H1 (cell line): ENCODE measurements at regions not wholly inside any gene's neighbourhood (a gene's known extent, or its start where the extent isn't known, plus 50 kb on each side); places are given as distances from the start of the nearest gene placed in this dataset.

Source experiments
- CTCF ChIA-PET: fragments of 300-600 bp; sonication (Branson Sonifier 250); formaldehyde crosslinking; loops from one replicate; lab custom pipeline; 2021; ENCODE audit not compliant: partially characterized antibody; lab: Charles Lee
- POLR2A ChIA-PET: fragments of 300-600 bp; sonication (Branson Sonifier 250); formaldehyde crosslinking; loops from one replicate; lab custom pipeline; 2021; ENCODE audit warnings: inconsistent platforms; ENCODE audit not compliant: partially characterized antibody; lab: Charles Lee
- DNase-seq, 2 experiments: peaks; one replicate each; pipeline versions ENCODE4 v3.0.0 to v3.0.0-alpha.2; 2010 to 2022; ENCODE audit warnings: low spot score in 2 of 2, low read depth in 1 of 2, mixed read lengths in 1 of 2
- FAIRE-seq: peaks from 2 replicates; lab custom pipeline; 2011; peaks lifted over from hg19 to GRCh38; lab: Jason Lieb, UNC
- H2AFZ ChIP-seq: 2 replicates; pipeline ENCODE4 v1.8.1; 2012; ENCODE audit warnings: low read length, inconsistent platforms
- H2AK5ac ChIP-seq: 2 replicates; pipeline ENCODE4 v1.6.1; 2013; ENCODE audit warnings: low read depth, low read length
- H2BK120ac ChIP-seq: replicated peaks from 2 replicates; pipeline ENCODE3; 2013; ENCODE audit warnings: low read depth, low read length, inconsistent platforms
- H2BK12ac ChIP-seq: 2 replicates; pipeline ENCODE4 v1.6.1; 2013; ENCODE audit warnings: low read depth, low read length
- H2BK15ac ChIP-seq: 2 replicates; pipeline ENCODE4 v1.6.1; 2013; ENCODE audit warnings: low read length
- H2BK20ac ChIP-seq: 2 replicates; pipeline ENCODE4 v1.6.1; 2013; ENCODE audit warnings: low read length
- H2BK5ac ChIP-seq: 2 replicates; pipeline ENCODE4 v1.6.1; 2013; ENCODE audit warnings: low read depth, low read length
- H3K14ac ChIP-seq: 2 replicates; pipeline ENCODE4 v1.6.1; 2013; ENCODE audit warnings: inconsistent platforms; ENCODE audit not compliant: insufficient read length
- H3K18ac ChIP-seq: 2 replicates; pipeline ENCODE4 v1.6.1; 2013; ENCODE audit warnings: low read length; ENCODE audit errors: extremely low read depth
- H3K23ac ChIP-seq: 2 replicates; pipeline ENCODE4 v1.6.1; 2013; ENCODE audit warnings: inconsistent platforms; ENCODE audit not compliant: insufficient read length
- H3K23me2 ChIP-seq: 2 replicates; pipeline ENCODE4 v1.6.1; 2013; ENCODE audit warnings: low read depth, low read length
- H3K27ac ChIP-seq: 2 replicates; pipeline ENCODE4 v1.6.1; 2011; ENCODE audit warnings: low read depth, low read length, inconsistent platforms
- H3K27me3 ChIP-seq, 4 experiments: replicated peaks in 1 of 4; 1 replicate in 1 of 4; 2 replicates in 3 of 4; pipeline versions ENCODE4 v1.6.1 to v1.8.1; 2011 to 2013; ENCODE audit warnings: low read length in 3 of 4, mild to moderate bottlenecking in 3 of 4, inconsistent platforms in 2 of 4, mixed read lengths in 2 of 4, moderate library complexity in 1 of 4; ENCODE audit not compliant: control insufficient read depth in 3 of 4, insufficient read depth in 3 of 4; ENCODE audit errors: extremely low read depth in 1 of 4
- H3K36me3 ChIP-seq, 4 experiments: 2 replicates each; pipeline versions ENCODE4 v1.6.1 to v1.8.1; 2011 to 2013; ENCODE audit warnings: mild to moderate bottlenecking in 4 of 4, low read length in 3 of 4, moderate library complexity in 2 of 4, control low read depth in 1 of 4, inconsistent platforms in 1 of 4; ENCODE audit not compliant: insufficient read depth in 4 of 4, control insufficient read depth in 2 of 4
- H3K4ac ChIP-seq: replicated peaks from 2 replicates; pipeline ENCODE3; 2013; ENCODE audit warnings: low read length, low read depth, mixed read lengths, inconsistent platforms; ENCODE audit not compliant: insufficient read length
- H3K4me1 ChIP-seq, 4 experiments: replicated peaks in 1 of 4; 1 replicate in 1 of 4; 2 replicates in 3 of 4; pipeline versions ENCODE4 v1.6.1 to v1.8.1; 2011 to 2013; ENCODE audit warnings: low read length in 3 of 4, inconsistent platforms in 2 of 4, mixed read lengths in 1 of 4; ENCODE audit not compliant: insufficient read depth in 4 of 4, control insufficient read depth in 3 of 4
- H3K4me2 ChIP-seq, 2 experiments: 2 replicates each; pipeline versions ENCODE4 v1.6.1 to v1.8.1; 2011 to 2013; ENCODE audit warnings: low read depth in 2 of 2, low read length in 2 of 2, control low read depth in 1 of 2, inconsistent platforms in 1 of 2, mild to moderate bottlenecking in 1 of 2; ENCODE audit not compliant: insufficient read depth in 1 of 2
- H3K4me3 ChIP-seq, 4 experiments: fragments of 200-600, 300-600 bp in 1 of 4; sonication (generic), shearing (Covaris generic), sonication (Bioruptor Twin) in 1 of 4; 2 replicates each; pipeline versions ENCODE4 v1.5.1 to v1.8.1; 2011 to 2016; ENCODE audit warnings: low read length in 4 of 4, low read depth in 3 of 4, control low read depth in 2 of 4, inconsistent platforms in 2 of 4, mild to moderate bottlenecking in 2 of 4, mixed read lengths in 1 of 4, moderate library complexity in 1 of 4; ENCODE audit not compliant: insufficient read depth in 2 of 4; ENCODE audit errors: extremely low read depth in 1 of 4
- H3K56ac ChIP-seq: replicated peaks from 2 replicates; pipeline ENCODE3; 2013; ENCODE audit warnings: low read depth, mild to moderate bottlenecking, mixed read lengths, low read length, inconsistent platforms; ENCODE audit not compliant: insufficient read length
- H3K79me1 ChIP-seq: 2 replicates; pipeline ENCODE4 v1.6.1; 2013; ENCODE audit warnings: low read depth, low read length, control low read depth
- H3K79me2 ChIP-seq, 2 experiments: 2 replicates each; pipeline versions ENCODE4 v1.6.1 to v1.8.1; 2012 to 2013; ENCODE audit warnings: low read length in 2 of 2, mild to moderate bottlenecking in 2 of 2, inconsistent platforms in 1 of 2; ENCODE audit not compliant: insufficient read depth in 2 of 2, control insufficient read depth in 1 of 2
- H3K9ac ChIP-seq, 4 experiments: replicated peaks in 1 of 4; 1 replicate in 1 of 4; 2 replicates in 3 of 4; pipeline versions ENCODE4 v1.6.1 to v1.8.1; 2011 to 2013; ENCODE audit warnings: low read depth in 3 of 4, low read length in 3 of 4, control low read depth in 2 of 4, mild to moderate bottlenecking in 2 of 4, moderate library complexity in 2 of 4, inconsistent platforms in 1 of 4; ENCODE audit errors: extremely low read depth in 1 of 4
- H3K9me3 ChIP-seq, 2 experiments: 2 replicates each; pipeline versions ENCODE4 v1.6.1 to v1.8.1; 2012 to 2013; ENCODE audit warnings: mild to moderate bottlenecking in 2 of 2, moderate library complexity in 2 of 2, control low read depth in 1 of 2, inconsistent platforms in 1 of 2, low read depth in 1 of 2, low read length in 1 of 2, mixed read lengths in 1 of 2; ENCODE audit not compliant: insufficient read depth in 2 of 2
- H4K20me1 ChIP-seq, 2 experiments: replicated peaks in 1 of 2; 2 replicates each; pipeline versions ENCODE3 to v1.8.1; 2011 to 2013; ENCODE audit warnings: inconsistent platforms in 2 of 2, low read length in 2 of 2, mild to moderate bottlenecking in 1 of 2; ENCODE audit not compliant: insufficient read depth in 2 of 2, control insufficient read depth in 1 of 2
- H4K5ac ChIP-seq: 2 replicates; pipeline ENCODE4 v1.6.1; 2013; ENCODE audit warnings: low read length, low read depth, mixed read lengths, inconsistent platforms; ENCODE audit not compliant: insufficient read length
- H4K8ac ChIP-seq: 2 replicates; pipeline ENCODE4 v1.8.0; 2013; ENCODE audit warnings: mild to moderate bottlenecking, moderate library complexity, low read length, inconsistent platforms; ENCODE audit not compliant: insufficient read depth; ENCODE audit errors: extremely low read depth
- H4K91ac ChIP-seq: replicated peaks from 2 replicates; pipeline ENCODE3; 2013; ENCODE audit warnings: low read length, mixed read lengths, inconsistent platforms; ENCODE audit not compliant: insufficient read length
- EGR1 ChIP-seq: IDR thresholded peaks from 2 replicates; pipeline ENCODE4 v1.6.1; 2011; ENCODE audit warnings: low read depth, low read length, borderline replicate concordance
- HDAC2 ChIP-seq, 2 experiments: fragments of 300-600 bp in 1 of 2; sonication (generic) in 1 of 2; IDR thresholded peaks; 2 replicates each; pipeline ENCODE4 v1.6.1; 2011 to 2012; ENCODE audit warnings: low read depth in 2 of 2, low read length in 2 of 2, mild to moderate bottlenecking in 2 of 2, moderate library complexity in 2 of 2, borderline replicate concordance in 1 of 2, inconsistent platforms in 1 of 2
- MAFK ChIP-seq: IDR thresholded peaks from 2 replicates; pipeline ENCODE4 v1.6.1; 2012; ENCODE audit warnings: low read depth, mild to moderate bottlenecking, improper control_type of control experiment, low read length
- NANOG ChIP-seq: IDR thresholded peaks from 2 replicates; pipeline ENCODE4 v1.6.1; 2011; ENCODE audit warnings: low read length, low read depth, mild to moderate bottlenecking, inconsistent platforms; ENCODE audit not compliant: insufficient read depth, poor library complexity, severe bottlenecking
- POLR2A ChIP-seq, 2 experiments: IDR thresholded peaks; 1 replicate in 1 of 2; 2 replicates in 1 of 2; pipeline ENCODE4 v1.6.1; 2011; ENCODE audit warnings: low read depth in 2 of 2, low read length in 2 of 2, mild to moderate bottlenecking in 2 of 2; ENCODE audit errors: control extremely low read depth in 1 of 2
- RBBP5 ChIP-seq: IDR thresholded peaks from 2 replicates; pipeline ENCODE4 v1.7.1; 2012; ENCODE audit warnings: low read depth, mild to moderate bottlenecking, inconsistent platforms, low read length, moderate library complexity, borderline replicate concordance
- SRF ChIP-seq: IDR thresholded peaks from 2 replicates; pipeline ENCODE4 v1.6.1; 2011; ENCODE audit warnings: mild to moderate bottlenecking, low read depth, low read length, moderate library complexity
- SUZ12 ChIP-seq: fragments of 200-600 bp; sonication (generic); IDR thresholded peaks from 2 replicates; pipeline ENCODE4 v1.6.1; 2012; ENCODE audit warnings: mild to moderate bottlenecking, inconsistent platforms, low read length, moderate library complexity, mixed read lengths
- WGBS, 2 experiments: shearing (Covaris generic) in 1 of 2; methylation state at CpG; one replicate each; pipeline versions ENCODE4 v1.1.6 to v1.1.7; 2013 to 2015; ENCODE audit warnings: low lambda C conversion rate in 2 of 2, mixed read lengths in 2 of 2, inconsistent platforms in 1 of 2, low coverage in 1 of 2, missing lambda C conversion rate in 1 of 2; ENCODE audit not compliant: insufficient replicate concordance in 2 of 2, insufficient coverage in 1 of 2, insufficient read length in 1 of 2; ENCODE audit errors: extremely low coverage in 1 of 2, missing lambda C conversion rate in 1 of 2; 5-methylcytosine and 5-hydroxymethylcytosine counted together

- H3K23me2 ChIP-seq = no peaks in the 10 kb centered on the region
- H3K14ac ChIP-seq = no peak overlapping the region
- H2AFZ ChIP-seq = no peak overlapping the region
- H4K20me1 ChIP-seq = no peaks in the 10 kb centered on the region
- H3K4me1 ChIP-seq = no peaks in the 10 kb centered on the region
- no peak overlapping the region for H2BK15ac ChIP-seq
- H3K4ac ChIP-seq = no peak overlapping the region
- POLR2A ChIA-PET = no interaction called here
- H3K56ac ChIP-seq = no peak overlapping the region
- no peak overlapping the region for H4K8ac ChIP-seq
- H2AK5ac ChIP-seq = no peak overlapping the region
- H4K5ac ChIP-seq = no peak overlapping the region
- no peak overlapping the region for H3K18ac ChIP-seq
- no peak overlapping the region for H3K27ac ChIP-seq
- H3K9me3 ChIP-seq = no peaks in the 10 kb centered on the region
- H4K91ac ChIP-seq = no peak overlapping the region
- no peak overlapping the region for H2BK20ac ChIP-seq
- H2BK120ac ChIP-seq = no peak overlapping the region
- CTCF ChIA-PET = interaction anchor here (0.9 kb wide), 1 partner anchor 8 kb away, joined by 3 read pairs; no protein-coding TSS in a partner anchor
- no peak overlapping the region for H2BK5ac ChIP-seq
- no peak overlapping the region for H2BK12ac ChIP-seq
- no peaks in the 10 kb centered on the region for H3K36me3 ChIP-seq
- no peak overlapping the region for H3K9ac ChIP-seq
- H3K23ac ChIP-seq = no peak overlapping the region
- H3K79me2 ChIP-seq = no peaks in the 10 kb centered on the region
- 88% methylated on average over 7 of the region's 7 CpGs; no CpG with 5 or more reads in 1 of the 2 experiments for WGBS, 2 experiments
- no peak overlapping the region for H3K4me3 ChIP-seq
- H3K79me1 ChIP-seq = no peaks in the 10 kb centered on the region
- no peaks in the 10 kb centered on the region for H3K27me3 ChIP-seq
- no peak overlapping the region for H3K4me2 ChIP-seq
- no peak for DNase-seq
- no peak for FAIRE-seq
- TF ChIP-seq RBBP5 = no peak
- TF ChIP-seq MAFK = no peak
- no peak for TF ChIP-seq SRF
- TF ChIP-seq HDAC2 (IDR thresholded peaks at IDR 0.05; ENCODE audit: borderline replicate concordance in 1 of 2, low read depth in 2 of 2, low read length in 2 of 2) = no peak
- no peak for TF ChIP-seq POLR2A (IDR thresholded peaks at IDR 0.05; ENCODE audit: control extremely low read depth in 1 of 2, low read depth in 2 of 2, low read length in 2 of 2)
- no peak for TF ChIP-seq SUZ12
- no peak for TF ChIP-seq EGR1
- no peak for TF ChIP-seq NANOG
Measured at GRCh38 chr3:1953536-1953935, 145.1 kb upstream of the CNTN4 start.
